SK-N-SH (cell line): ENCODE measurements at regions not wholly inside any gene's neighbourhood (a gene's known extent, or its start where the extent isn't known, plus 50 kb on each side); places are given as distances from the start of the nearest gene placed in this dataset.
A peak's percentile ranks its signal among the peaks of the same experiment; 100 is the strongest.

Experiments used
- CTCF ChIA-PET: fragments of 300-600, 350-600 bp; formaldehyde crosslinking; extraction: SDS; loops from one replicate; lab custom pipeline; 2021; lab: Yijun Ruan, JAX
- POLR2A ChIA-PET: fragments of 350-600 bp; sonication (Branson Sonifier 250); formaldehyde crosslinking; extraction: SDS; loops from one replicate; lab custom pipeline; 2020; ENCODE audit warnings: antibody characterized with exemption, inconsistent platforms; lab: Yijun Ruan, JAX
- DNase-seq: peaks from one replicate; pipeline ENCODE4 v3.0.0; 2012
- H2AFZ ChIP-seq: fragments of 200-600 bp; sonication (generic); 2 replicates; pipeline ENCODE4 v1.8.1; 2016; ENCODE audit warnings: antibody characterized with exemption, mild to moderate bottlenecking, low read depth
- H3F3A ChIP-seq: fragments of 200-600 bp; sonication (generic); replicated peaks from 2 replicates; pipeline ENCODE3; 2016; ENCODE audit warnings: antibody characterized with exemption, mild to moderate bottlenecking; ENCODE audit not compliant: insufficient read depth
- H3K27ac ChIP-seq, 2 experiments: fragments of 200-500 bp in 1 of 2; fragments of 200-600 bp in 1 of 2; sonication (Bioruptor generic) in 1 of 2; sonication (generic), shearing (Covaris generic) in 1 of 2; 2 replicates each; pipeline versions ENCODE4 v1.5.1 to v1.6.1; 2014 to 2016; ENCODE audit warnings: low read depth in 2 of 2, inconsistent platforms in 1 of 2, low read length in 1 of 2, mild to moderate bottlenecking in 1 of 2, mixed read lengths in 1 of 2
- H3K27me3 ChIP-seq: fragments of 200-600 bp; sonication (generic), shearing (Covaris generic); 2 replicates; pipeline ENCODE4 v1.6.1; 2016; ENCODE audit warnings: mixed run types; ENCODE audit not compliant: insufficient read depth
- H3K36me3 ChIP-seq, 2 experiments: fragments of 200-500 bp in 1 of 2; fragments of 200-600 bp in 1 of 2; sonication (Bioruptor generic) in 1 of 2; sonication (generic) in 1 of 2; replicated peaks in 1 of 2; 2 replicates each; pipeline versions ENCODE3 to v1.5.1; 2014 to 2016; ENCODE audit warnings: low read length in 1 of 2, mild to moderate bottlenecking in 1 of 2; ENCODE audit not compliant: insufficient read depth in 2 of 2, control insufficient read depth in 1 of 2
- H3K4me1 ChIP-seq, 2 experiments: fragments of 200-500 bp in 1 of 2; fragments of 200-600 bp in 1 of 2; sonication (Bioruptor generic) in 1 of 2; sonication (generic), shearing (Covaris generic) in 1 of 2; 2 replicates each; pipeline versions ENCODE4 v1.5.1 to v1.6.1; 2014 to 2016; ENCODE audit warnings: low read depth in 1 of 2, low read length in 1 of 2, mixed run types in 1 of 2; ENCODE audit not compliant: insufficient read depth in 2 of 2, control insufficient read depth in 1 of 2
- H3K4me2 ChIP-seq: fragments of 200-600 bp; sonication (generic), shearing (Covaris generic); 2 replicates; pipeline ENCODE4 v1.6.1; 2017; ENCODE audit warnings: mixed run types
- H3K4me3 ChIP-seq, 2 experiments: fragments of 200-500 bp in 1 of 2; fragments of 200-600 bp in 1 of 2; sonication (Bioruptor generic) in 1 of 2; sonication (generic), shearing (Covaris generic) in 1 of 2; 2 replicates each; pipeline versions ENCODE4 v1.5.1 to v1.8.1; 2014 to 2016; ENCODE audit warnings: low read depth in 2 of 2, inconsistent platforms in 1 of 2, low read length in 1 of 2, mild to moderate bottlenecking in 1 of 2, mixed read lengths in 1 of 2, moderate library complexity in 1 of 2
- H3K79me2 ChIP-seq: fragments of 200-600 bp; sonication (generic); 2 replicates; pipeline ENCODE4 v1.8.1; 2017; ENCODE audit warnings: mild to moderate bottlenecking; ENCODE audit not compliant: insufficient read depth
- H3K9ac ChIP-seq: fragments of 200-600 bp; sonication (generic); 2 replicates; pipeline ENCODE4 v1.6.1; 2017; ENCODE audit warnings: mixed run types
- H3K9me2 ChIP-seq: fragments of 200-600 bp; sonication (generic); 2 replicates; pipeline ENCODE4 v1.6.1; 2017; ENCODE audit warnings: mixed run types
- H3K9me3 ChIP-seq: fragments of 200-600 bp; sonication (generic); 2 replicates; pipeline ENCODE4 v1.6.1; 2017; ENCODE audit warnings: mixed run types, mild to moderate bottlenecking, moderate library complexity
- H4K20me1 ChIP-seq: fragments of 200-600 bp; sonication (generic); 2 replicates; pipeline ENCODE4 v1.6.1; 2017; ENCODE audit warnings: mild to moderate bottlenecking, mixed run types; ENCODE audit not compliant: insufficient read depth
- CHD2 ChIP-seq: fragments of 150-350 bp; IDR thresholded peaks from 2 replicates; pipeline ENCODE4 v1.6.1; 2018; ENCODE audit warnings: low read length; ENCODE audit not compliant: partially characterized antibody
- ELF1 ChIP-seq: IDR thresholded peaks from 2 replicates; pipeline ENCODE4 v1.4.0; 2012
- EP300 ChIP-seq, 2 experiments: IDR thresholded peaks; 2 replicates each; pipeline versions ENCODE4 v1.4.0 to v1.6.1; 2012; ENCODE audit warnings: borderline replicate concordance in 1 of 2, low read depth in 1 of 2, low read length in 1 of 2
- EZH2phosphoT487 ChIP-seq: fragments of 200-600 bp; sonication (generic); IDR thresholded peaks from 2 replicates; pipeline ENCODE4 v1.6.1; 2017; ENCODE audit warnings: low read depth, mixed run types, mild to moderate bottlenecking, antibody characterized with exemption, moderate library complexity, borderline replicate concordance
- FOSL2 ChIP-seq: IDR thresholded peaks from 2 replicates; pipeline ENCODE4 v1.4.0; 2012; ENCODE audit warnings: low read depth, mild to moderate bottlenecking, moderate library complexity, borderline replicate concordance
- FOXM1 ChIP-seq: IDR thresholded peaks from 2 replicates; pipeline ENCODE4 v1.4.0; 2012; ENCODE audit warnings: low read depth, mild to moderate bottlenecking
- MXI1 ChIP-seq: IDR thresholded peaks from 2 replicates; pipeline ENCODE4 v1.6.1; 2012; ENCODE audit warnings: mild to moderate bottlenecking, low read depth, low read length, improper control_type of control experiment
- RAD21 ChIP-seq: IDR thresholded peaks from 2 replicates; pipeline ENCODE4 v1.6.1; 2012; ENCODE audit warnings: mild to moderate bottlenecking, low read length
- RFX5 ChIP-seq: IDR thresholded peaks from 2 replicates; pipeline ENCODE4 v1.6.1; 2012; ENCODE audit warnings: mild to moderate bottlenecking, improper control_type of control experiment, low read length
- TCF12 ChIP-seq: IDR thresholded peaks from 2 replicates; pipeline ENCODE4 v1.4.0; 2012
- WGBS: methylation state at CpG from one replicate; pipeline ENCODE4 v1.1.6; 2017; ENCODE audit warnings: low lambda C conversion rate; 5-methylcytosine and 5-hydroxymethylcytosine counted together
- TF ChIP-seq, protein P1 (sequence below): IDR thresholded peaks from 2 replicates; pipeline ENCODE4 v1.6.1; 2012; ENCODE audit warnings: mild to moderate bottlenecking, low read depth, low read length, moderate library complexity
- TF ChIP-seq, protein P2 (sequence below): IDR thresholded peaks from 2 replicates; pipeline ENCODE4 v1.4.0; 2012; ENCODE audit warnings: low read depth
- TF ChIP-seq, protein P3 (sequence below): fragments of 200-600 bp; sonication (generic); IDR thresholded peaks from 2 replicates; pipeline ENCODE4 v1.6.1; 2017; ENCODE audit warnings: antibody characterized with exemption, mild to moderate bottlenecking, moderate library complexity

DNA sequence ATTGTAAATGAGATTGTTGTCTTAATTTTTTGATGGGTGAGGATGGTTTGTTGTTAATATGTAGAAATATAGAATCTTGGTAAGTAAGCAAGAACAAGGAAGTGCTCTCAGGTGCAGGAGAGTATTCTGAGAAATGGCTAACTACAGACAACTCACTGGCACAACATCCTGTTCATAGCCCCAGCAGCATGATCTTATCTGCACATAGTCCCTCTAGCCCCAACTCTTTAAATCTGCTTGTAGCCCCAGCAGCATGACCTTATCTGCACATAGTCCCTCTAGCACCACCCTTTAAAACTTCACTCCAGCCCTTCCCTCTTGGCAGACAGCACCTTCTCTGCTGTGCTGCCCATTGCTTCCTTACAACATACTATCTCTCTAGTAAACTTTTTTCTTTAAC, 1957.1 kb upstream of the ADGRL3 start (continued):
- TF ChIP-seq FOSL2 (no peak), RAD21 (no peak)

DNA sequence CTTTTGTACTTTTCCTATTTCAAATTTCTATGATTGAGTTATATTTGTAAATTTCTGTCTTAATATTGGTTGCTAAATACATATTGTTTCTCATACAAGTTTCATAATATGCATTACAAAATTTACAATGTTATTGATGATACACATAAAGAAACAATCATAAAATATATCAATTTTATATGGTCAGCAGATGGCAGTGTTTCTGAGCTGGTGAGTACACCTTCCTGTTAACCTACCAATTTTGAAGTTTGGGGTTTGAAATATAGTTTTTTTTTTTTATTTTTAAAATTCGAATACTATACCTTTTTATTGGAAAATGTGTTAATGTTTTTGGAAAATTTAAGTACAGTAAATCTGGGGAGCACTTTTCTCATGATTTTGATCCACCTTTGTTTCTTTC, 1953.1 kb upstream of the ADGRL3 start:
- Histone ChIP-seq H3K4me3 (no peak overlapping the region), H2AFZ (no peak overlapping the region), H3K4me2 (no peak overlapping the region), H3K9me3 (no peaks in the 10 kb centered on the region), H3K27me3 (no peaks in the 10 kb centered on the region), H3F3A (no peaks in the 10 kb centered on the region), H3K4me1 (no peaks in the 10 kb centered on the region), H4K20me1 (no peaks in the 10 kb centered on the region), H3K9ac (no peak overlapping the region), H3K36me3 (no peaks in the 10 kb centered on the region), H3K79me2 (no peaks in the 10 kb centered on the region), H3K27ac (no peak overlapping the region), H3K9me2 (no peaks in the 10 kb centered on the region)
- ChIA-PET CTCF (interaction anchor here (0.9 to 1.8 kb wide), 3 partner anchors 36 to 949 kb away, joined by 3 to 4 read pairs (median 4); no protein-coding TSS in a partner anchor), POLR2A (no interaction called here)
- 0% methylated on average over 1 of the region's 1 CpG for WGBS
- peak; percentile 3 for DNase-seq
- TF ChIP-seq EP300 (IDR thresholded peaks at IDR 0.05; ENCODE audit: borderline replicate concordance in 1 of 2, low read depth in 1 of 2, low read length in 1 of 2), result no peak
- TF ChIP-seq FOXM1, result no peak
- no peak for TF ChIP-seq EZH2phosphoT487
- TF ChIP-seq CHD2, result no peak
- TF ChIP-seq RFX5, result no peak
- no peak for TF ChIP-seq ELF1
- no peak for TF ChIP-seq MXI1
- TF ChIP-seq, protein P1, sequence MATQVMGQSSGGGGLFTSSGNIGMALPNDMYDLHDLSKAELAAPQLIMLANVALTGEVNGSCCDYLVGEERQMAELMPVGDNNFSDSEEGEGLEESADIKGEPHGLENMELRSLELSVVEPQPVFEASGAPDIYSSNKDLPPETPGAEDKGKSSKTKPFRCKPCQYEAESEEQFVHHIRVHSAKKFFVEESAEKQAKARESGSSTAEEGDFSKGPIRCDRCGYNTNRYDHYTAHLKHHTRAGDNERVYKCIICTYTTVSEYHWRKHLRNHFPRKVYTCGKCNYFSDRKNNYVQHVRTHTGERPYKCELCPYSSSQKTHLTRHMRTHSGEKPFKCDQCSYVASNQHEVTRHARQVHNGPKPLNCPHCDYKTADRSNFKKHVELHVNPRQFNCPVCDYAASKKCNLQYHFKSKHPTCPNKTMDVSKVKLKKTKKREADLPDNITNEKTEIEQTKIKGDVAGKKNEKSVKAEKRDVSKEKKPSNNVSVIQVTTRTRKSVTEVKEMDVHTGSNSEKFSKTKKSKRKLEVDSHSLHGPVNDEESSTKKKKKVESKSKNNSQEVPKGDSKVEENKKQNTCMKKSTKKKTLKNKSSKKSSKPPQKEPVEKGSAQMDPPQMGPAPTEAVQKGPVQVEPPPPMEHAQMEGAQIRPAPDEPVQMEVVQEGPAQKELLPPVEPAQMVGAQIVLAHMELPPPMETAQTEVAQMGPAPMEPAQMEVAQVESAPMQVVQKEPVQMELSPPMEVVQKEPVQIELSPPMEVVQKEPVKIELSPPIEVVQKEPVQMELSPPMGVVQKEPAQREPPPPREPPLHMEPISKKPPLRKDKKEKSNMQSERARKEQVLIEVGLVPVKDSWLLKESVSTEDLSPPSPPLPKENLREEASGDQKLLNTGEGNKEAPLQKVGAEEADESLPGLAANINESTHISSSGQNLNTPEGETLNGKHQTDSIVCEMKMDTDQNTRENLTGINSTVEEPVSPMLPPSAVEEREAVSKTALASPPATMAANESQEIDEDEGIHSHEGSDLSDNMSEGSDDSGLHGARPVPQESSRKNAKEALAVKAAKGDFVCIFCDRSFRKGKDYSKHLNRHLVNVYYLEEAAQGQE, result no peak
- TF ChIP-seq, protein P2, sequence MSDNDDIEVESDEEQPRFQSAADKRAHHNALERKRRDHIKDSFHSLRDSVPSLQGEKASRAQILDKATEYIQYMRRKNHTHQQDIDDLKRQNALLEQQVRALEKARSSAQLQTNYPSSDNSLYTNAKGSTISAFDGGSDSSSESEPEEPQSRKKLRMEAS, result no peak
- TF ChIP-seq, protein P3, sequence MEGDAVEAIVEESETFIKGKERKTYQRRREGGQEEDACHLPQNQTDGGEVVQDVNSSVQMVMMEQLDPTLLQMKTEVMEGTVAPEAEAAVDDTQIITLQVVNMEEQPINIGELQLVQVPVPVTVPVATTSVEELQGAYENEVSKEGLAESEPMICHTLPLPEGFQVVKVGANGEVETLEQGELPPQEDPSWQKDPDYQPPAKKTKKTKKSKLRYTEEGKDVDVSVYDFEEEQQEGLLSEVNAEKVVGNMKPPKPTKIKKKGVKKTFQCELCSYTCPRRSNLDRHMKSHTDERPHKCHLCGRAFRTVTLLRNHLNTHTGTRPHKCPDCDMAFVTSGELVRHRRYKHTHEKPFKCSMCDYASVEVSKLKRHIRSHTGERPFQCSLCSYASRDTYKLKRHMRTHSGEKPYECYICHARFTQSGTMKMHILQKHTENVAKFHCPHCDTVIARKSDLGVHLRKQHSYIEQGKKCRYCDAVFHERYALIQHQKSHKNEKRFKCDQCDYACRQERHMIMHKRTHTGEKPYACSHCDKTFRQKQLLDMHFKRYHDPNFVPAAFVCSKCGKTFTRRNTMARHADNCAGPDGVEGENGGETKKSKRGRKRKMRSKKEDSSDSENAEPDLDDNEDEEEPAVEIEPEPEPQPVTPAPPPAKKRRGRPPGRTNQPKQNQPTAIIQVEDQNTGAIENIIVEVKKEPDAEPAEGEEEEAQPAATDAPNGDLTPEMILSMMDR, result peak; percentile 51
- no peak for TF ChIP-seq TCF12
- peak; percentile 70 for TF ChIP-seq RAD21
